Myocyte (in vitro differentiated cells): ENCODE measurements at regions not wholly inside any gene's neighbourhood (a gene's known extent, or its start where the extent isn't known, plus 50 kb on each side); places are given as distances from the start of the nearest gene placed in this dataset.
A peak's percentile ranks its signal among the peaks of the same experiment; 100 is the strongest.

Experiments
- DNase-seq: peaks from one replicate; pipeline ENCODE4 v3.0.0-alpha.2; 2012; ENCODE audit warnings: low read depth

- no peak for DNase-seq
These were observed 239.2 kb downstream of the MSRB3 start for GRCh38 chr12:65517656-65518210.

GRCh38 chr12:65518771-65519170 is 240.3 kb downstream of the MSRB3 start:
- DNase-seq, result peak; percentile 48

GRCh38 chr12:65520658-65521057 is 242.2 kb downstream of the MSRB3 start:
- no peak for DNase-seq

- DNase-seq, result no peak
These were observed 244.7 kb downstream of the MSRB3 start for GRCh38 chr12:65522956-65523860.

GRCh38 chr12:65524666-65525065 is 246.2 kb downstream of the MSRB3 start:
- DNase-seq, result peak; percentile 41

GRCh38 chr12:65525491-65526141 is 247.1 kb downstream of the MSRB3 start:
- DNase-seq, result no peak

GRCh38 chr12:65526311-65526710 is 247.8 kb downstream of the MSRB3 start:
- no peak for DNase-seq

GRCh38 chr12:65528127-65528526 is 249.6 kb downstream of the MSRB3 start:
- no peak for DNase-seq

GRCh38 chr12:65529106-65529505 is 250.6 kb downstream of the MSRB3 start:
- DNase-seq, result no peak

GRCh38 chr12:65529771-65530435 is 251.4 kb downstream of the MSRB3 start:
- no peak for DNase-seq

- DNase-seq, result no peak
These were observed 253.7 kb downstream of the MSRB3 start for GRCh38 chr12:65532162-65532561.

GRCh38 chr12:65532764-65533163 is 254.3 kb downstream of the MSRB3 start:
- no peak for DNase-seq

- DNase-seq, result no peak
These were observed 254.8 kb downstream of the MSRB3 start for GRCh38 chr12:65533177-65533883.

GRCh38 chr12:65534238-65534841 is 255.9 kb downstream of the MSRB3 start:
- no peak for DNase-seq

- no peak for DNase-seq
These were observed 257.5 kb downstream of the MSRB3 start for GRCh38 chr12:65535946-65536345.

- DNase-seq, result no peak
These were observed 257.9 kb downstream of the MSRB3 start for GRCh38 chr12:65536351-65536750.

GRCh38 chr12:65536876-65537681 is 258.6 kb downstream of the MSRB3 start:
- DNase-seq, result peak; percentile 89

GRCh38 chr12:65537978-65538377 is 259.5 kb downstream of the MSRB3 start:
- DNase-seq, result no peak

- DNase-seq, result no peak
These were observed 260.5 kb downstream of the MSRB3 start for GRCh38 chr12:65539023-65539422.

GRCh38 chr12:65540140-65540539 is 261.7 kb downstream of the MSRB3 start:
- DNase-seq, result peak; percentile 26
